ENCODE measurements at regions not wholly inside any gene's neighbourhood (a gene's known extent, or its start where the extent isn't known, plus 50 kb on each side); places are given as distances from the start of the nearest gene placed in this dataset.
"Not testable (repeated sequence)": the region's sequence is repeated elsewhere in the genome, so short reads cannot be mapped to it uniquely, and the experiment has no call there.

GRCh38 chr11:122401581-122401980, 253.9 kb upstream of the UBASH3B start:
- DNase-seq (ENCODE audit: low read depth in 2 of 2): not testable (repeated sequence)

DNA sequence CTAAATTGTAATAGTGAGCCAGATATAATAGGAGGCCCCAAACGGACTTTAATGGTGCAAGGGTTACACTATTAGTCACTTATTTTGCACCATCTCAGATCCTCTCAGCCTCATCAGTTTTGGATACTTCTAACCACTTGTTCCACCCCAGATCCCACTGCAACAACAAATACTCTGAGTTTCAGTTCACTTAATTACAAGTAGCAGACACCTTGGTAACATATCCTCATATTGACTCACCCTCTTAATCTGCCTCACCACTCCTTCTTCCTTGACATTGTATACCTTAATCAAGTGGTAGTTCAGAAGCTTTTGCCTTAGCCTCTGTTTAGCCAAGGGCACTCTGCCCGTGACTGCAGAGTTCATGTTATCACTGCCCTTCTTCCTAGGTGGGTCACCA, 256.1 kb upstream of the UBASH3B start:
- no peak for DNase-seq (ENCODE audit: low read depth in 2 of 2)

DNA sequence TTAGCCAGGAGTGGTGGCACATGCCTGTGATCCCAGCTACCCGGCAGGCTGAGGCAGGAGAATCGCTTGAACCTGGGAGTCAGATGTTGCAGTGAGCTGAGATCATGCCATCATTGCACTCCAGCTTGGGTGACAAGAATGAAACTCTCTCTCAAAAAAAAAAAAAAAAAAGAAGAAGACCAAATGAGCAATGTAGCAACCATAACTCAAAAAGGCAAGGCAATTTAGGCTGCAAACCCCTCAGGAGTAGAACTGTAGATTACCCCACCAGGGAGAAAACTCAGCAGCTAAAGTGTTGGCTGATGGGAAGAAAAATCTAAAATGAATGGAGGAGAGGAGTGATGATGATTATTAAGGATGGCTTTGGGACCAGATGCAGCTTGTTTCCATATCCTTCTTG, 256.7 kb upstream of the UBASH3B start:
- no peak for DNase-seq (ENCODE audit: low read depth in 2 of 2)

GRCh38 chr11:122398167-122398566, 257.4 kb upstream of the UBASH3B start:
- no peak for DNase-seq (ENCODE audit: low read depth in 2 of 2)

DNA sequence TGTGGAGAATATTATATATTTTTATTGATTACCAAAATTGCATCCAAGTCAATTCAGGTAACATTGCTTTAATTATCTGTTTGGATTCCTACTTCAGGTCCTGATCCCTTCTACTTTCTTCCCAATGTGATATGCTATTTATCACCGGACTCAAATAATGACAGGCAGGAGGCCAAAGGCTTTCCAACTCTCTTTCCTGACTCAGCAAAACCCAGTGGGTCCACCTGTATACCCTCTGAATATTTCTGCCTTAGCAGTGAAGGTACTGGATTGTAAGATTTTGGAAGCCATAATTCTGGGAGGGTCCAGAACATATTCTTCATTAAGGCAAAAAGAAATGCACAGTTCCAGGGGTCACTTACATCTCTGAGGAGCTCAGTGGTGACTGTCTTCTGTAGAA, 260.2 kb upstream of the UBASH3B start:
- DNase-seq (ENCODE audit: low read depth in 2 of 2): no peak

- DNase-seq (ENCODE audit: low read depth in 2 of 2): no peak
These were observed 261.2 kb upstream of the UBASH3B start for GRCh38 chr11:122394313-122394712.

GRCh38 chr11:122393209-122393860, 262.2 kb upstream of the UBASH3B start:
- DNase-seq (ENCODE audit: low read depth in 2 of 2): no peak

DNA sequence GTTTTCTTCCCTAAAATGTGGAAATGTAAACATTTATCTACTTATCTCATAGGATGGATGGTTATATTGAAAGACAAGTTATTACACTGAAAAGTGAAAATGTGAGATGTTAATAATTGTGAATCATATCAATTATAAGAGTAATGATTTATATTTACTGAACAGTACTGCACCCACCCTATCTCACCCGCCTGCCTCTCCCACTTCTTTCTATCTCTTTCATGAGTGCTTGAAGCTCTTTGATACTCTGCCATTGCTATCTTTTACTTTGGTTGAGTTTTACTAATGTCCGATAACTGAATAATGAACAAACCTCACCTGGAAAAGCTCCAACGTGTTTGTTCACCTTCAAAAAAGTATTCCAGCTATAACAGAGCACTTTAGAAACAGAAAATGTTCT, 263.0 kb upstream of the UBASH3B start:
- no peak for DNase-seq (ENCODE audit: low read depth in 2 of 2)

GRCh38 chr11:122391049-122391448, 264.5 kb upstream of the UBASH3B start:
- no peak for DNase-seq (ENCODE audit: low read depth in 2 of 2)

DNA sequence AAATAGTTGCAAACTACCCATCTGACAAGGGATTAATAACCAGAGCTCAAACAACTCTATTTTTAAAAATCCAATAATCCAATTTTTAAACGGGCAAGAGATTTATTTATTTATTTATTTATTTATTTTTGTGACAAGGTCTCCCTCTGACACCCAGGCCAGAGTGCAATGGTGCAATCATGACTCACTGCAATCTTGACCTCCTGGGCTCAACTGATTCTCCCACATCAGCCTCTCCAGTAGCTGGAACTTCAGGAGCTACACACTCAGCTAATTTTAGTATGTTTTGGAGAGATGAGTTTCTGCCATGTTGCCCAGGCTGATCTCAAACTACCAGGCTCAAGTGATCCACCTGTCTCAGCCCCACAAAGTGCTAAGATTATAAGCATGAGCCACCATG, 267.2 kb upstream of the BLID start:
- no peak for DNase-seq (ENCODE audit: low read depth in 2 of 2)

- DNase-seq (ENCODE audit: low read depth in 2 of 2): no peak
These were observed 259.8 kb upstream of the BLID start for GRCh38 chr11:122375687-122376399.

DNA sequence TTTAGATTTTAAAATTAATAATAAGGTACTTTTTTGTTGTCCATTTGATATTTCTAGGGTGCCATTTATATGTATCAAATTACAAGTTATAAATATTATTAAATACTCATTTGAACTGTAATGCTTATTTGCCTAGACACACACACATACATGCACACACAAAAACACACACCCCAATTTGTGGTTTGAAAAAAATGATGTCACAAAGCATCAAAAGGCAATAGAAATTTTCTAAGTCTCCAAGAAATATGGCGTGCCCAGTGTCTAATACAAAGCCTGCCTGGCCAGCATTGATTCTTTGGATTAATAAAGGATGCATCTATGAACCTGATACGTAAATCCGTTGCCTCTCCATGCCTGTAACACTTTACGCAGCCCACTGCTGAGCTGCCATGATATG, 252.8 kb upstream of the BLID start:
- DNase-seq (ENCODE audit: low read depth in 2 of 2): no peak

DNA sequence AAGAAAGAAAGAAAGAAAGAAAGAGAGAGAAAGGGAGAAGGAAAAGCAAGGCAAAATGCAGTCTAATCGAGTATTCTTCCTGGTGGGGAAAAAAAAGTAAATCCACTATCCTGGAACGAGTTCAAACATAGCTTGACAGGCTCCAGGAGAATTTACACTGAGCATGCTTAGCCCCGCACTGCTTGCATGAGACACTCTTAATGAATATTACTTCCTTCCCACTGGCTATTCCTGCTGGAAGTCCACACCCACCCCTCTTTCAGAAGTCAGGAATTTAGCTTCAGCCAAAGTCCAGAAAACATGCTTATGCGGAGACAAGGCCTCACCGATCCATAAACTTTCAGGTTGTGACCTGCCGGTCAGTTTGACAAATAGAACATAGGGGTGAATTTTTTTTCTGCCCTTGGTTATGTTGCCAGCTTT, 251.8 kb upstream of the BLID start:
- DNase-seq (ENCODE audit: low read depth in 2 of 2): no peak

- no peak for DNase-seq (ENCODE audit: low read depth in 2 of 2)
These were observed 249.8 kb upstream of the BLID start for GRCh38 chr11:122365610-122366360.

DNA sequence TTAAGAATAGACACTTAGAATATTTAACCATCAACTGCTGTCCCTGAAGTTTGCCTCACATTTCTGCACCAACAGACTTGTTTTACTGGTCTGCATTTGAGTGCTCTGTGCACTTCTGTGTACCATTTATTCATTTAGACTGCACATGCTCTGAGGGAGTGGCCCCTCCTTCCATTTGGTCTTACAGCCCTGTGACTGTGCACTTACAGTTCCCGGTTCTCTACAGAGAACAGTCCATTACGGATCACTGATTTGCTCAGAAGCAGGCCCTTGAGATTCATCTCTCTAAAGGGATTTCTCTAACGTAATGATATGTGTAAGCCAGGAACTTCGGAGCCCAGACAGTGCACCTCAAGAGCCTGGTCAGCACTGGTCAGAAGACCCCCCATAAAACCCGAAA, 247.3 kb upstream of the BLID start:
- DNase-seq (ENCODE audit: low read depth in 2 of 2): no peak

GRCh38 chr11:122362381-122362780, 246.4 kb upstream of the BLID start:
- DNase-seq (ENCODE audit: low read depth in 2 of 2): no peak

- no peak for DNase-seq (ENCODE audit: low read depth in 2 of 2)
These were observed 244.9 kb upstream of the BLID start for GRCh38 chr11:122360875-122361274.

GRCh38 chr11:122359081-122359571, 243.1 kb upstream of the BLID start:
- no peak for DNase-seq (ENCODE audit: low read depth in 2 of 2)

GRCh38 chr11:122358292-122358691, 242.3 kb upstream of the BLID start:
- DNase-seq (ENCODE audit: low read depth in 2 of 2): no peak

- DNase-seq (ENCODE audit: low read depth in 2 of 2): no peak
These were observed 240.0 kb upstream of the BLID start for GRCh38 chr11:122355968-122356367.

- DNase-seq (ENCODE audit: low read depth in 2 of 2): no peak
These were observed 238.1 kb upstream of the BLID start for GRCh38 chr11:122354025-122354697.

DNA sequence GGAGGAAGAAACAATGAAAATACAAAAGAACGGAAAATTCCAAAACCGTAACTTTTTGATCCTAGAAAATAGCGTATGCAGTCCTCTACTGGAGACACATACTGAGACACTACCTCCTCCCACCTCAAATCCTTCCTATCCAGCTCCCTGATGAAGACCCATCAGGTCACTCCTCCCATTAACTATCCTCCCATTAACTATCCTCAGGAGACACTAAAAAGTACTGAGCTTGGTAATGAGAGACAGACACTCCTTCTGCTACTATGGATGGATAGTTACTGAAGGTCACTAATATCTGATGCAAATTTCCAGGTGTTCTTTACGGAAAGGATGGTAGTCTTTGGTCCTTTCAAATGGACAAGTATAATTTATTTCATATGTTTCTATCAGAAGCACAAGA, 237.5 kb upstream of the BLID start:
- DNase-seq (ENCODE audit: low read depth in 2 of 2): no peak

Data from stimulated activated CD8-positive, alpha-beta memory T cell treated with anti-CD3 and anti-CD28 coated beads, Interleukin-2, amount 100 ng/mL, for 48 hours (primary cell).